ENCODE measurements at regions not wholly inside any gene's neighbourhood (a gene's known extent, or its start where the extent isn't known, plus 50 kb on each side); places are given as distances from the start of the nearest gene placed in this dataset.

DNA sequence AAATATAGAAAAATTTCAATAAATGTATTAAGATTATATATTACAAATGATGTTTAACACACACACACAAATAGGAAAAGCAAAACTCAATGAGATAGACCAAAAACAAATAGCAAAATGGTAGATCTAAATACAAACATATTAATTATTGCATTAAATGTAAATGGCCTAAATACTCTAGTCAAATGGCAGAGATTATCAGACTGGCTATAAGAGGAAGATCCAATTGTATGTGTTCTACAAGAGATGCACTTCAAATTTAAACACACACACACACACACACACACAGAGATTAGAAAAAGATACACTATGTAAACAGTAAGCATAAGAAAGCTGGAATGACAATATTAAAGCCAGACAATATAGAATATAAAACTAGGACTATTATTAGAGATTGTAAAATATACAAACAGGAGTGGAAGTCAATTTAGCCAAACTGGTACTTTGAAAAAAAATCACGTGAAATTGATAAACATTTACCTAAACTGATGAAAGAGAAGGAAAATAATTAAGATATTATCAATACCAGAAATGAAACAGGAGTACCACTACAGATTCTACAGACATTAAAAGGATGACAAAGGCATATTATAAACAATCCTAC, 150.5 kb downstream of the TBXT start:
- no peaks in the 10 kb centered on the region for H3K4me1 ChIP-seq (ENCODE audit: control insufficient read depth, insufficient read depth, low read length)
- no peaks in the 10 kb centered on the region for H3K36me3 ChIP-seq (ENCODE audit: control insufficient read depth in 2 of 2, insufficient read depth in 1 of 2, low read length in 2 of 2)
- TF ChIP-seq ZSCAN30 (tag by site-specific recombination; IDR thresholded peaks at IDR 0.05) = no peak
- TF ChIP-seq ZNF626 (tag by site-specific recombination; IDR thresholded peaks at IDR 0.05) = peak; percentile 56; the same call in 1 of the 2 replicates
- no peak for TF ChIP-seq ZNF529 (tag by site-specific recombination; IDR thresholded peaks at IDR 0.05; ENCODE audit: insufficient replicate concordance)
- peak; percentile 99 for TF ChIP-seq SETDB1 (IDR thresholded peaks at IDR 0.05; ENCODE audit: insufficient read length, low read length)
- TF ChIP-seq ZNF571 (tag by site-specific recombination; IDR thresholded peaks at IDR 0.05) = no peak
- TF ChIP-seq KLF16 (tag by site-specific recombination; IDR thresholded peaks at IDR 0.05) = no peak
- TF ChIP-seq ZNF280D (tag by site-specific recombination; IDR thresholded peaks at IDR 0.05) = peak; percentile 91
- no peak for TF ChIP-seq KLF7 (tag by site-specific recombination; IDR thresholded peaks at IDR 0.05; ENCODE audit: borderline replicate concordance)
- no peaks in the 10 kb centered on the region for H3K9me3 ChIP-seq (ENCODE audit: control insufficient read depth, insufficient read depth, low read depth, low read length)
- H3K27ac ChIP-seq (ENCODE audit: extremely low read depth, low read depth, low read length) = no peak overlapping the region
- H3K4me3 ChIP-seq (ENCODE audit: low read depth, low read length) = no peak overlapping the region
- ChIA-PET POLR2A (interaction anchor here (0.6 kb wide), 1 partner anchor 389 kb away, joined by 5 read pairs; no protein-coding TSS in a partner anchor), CTCF (interaction anchor here (0.6 kb wide), 1 partner anchor 128 kb away, joined by 4 read pairs; no protein-coding TSS in a partner anchor)

DNA sequence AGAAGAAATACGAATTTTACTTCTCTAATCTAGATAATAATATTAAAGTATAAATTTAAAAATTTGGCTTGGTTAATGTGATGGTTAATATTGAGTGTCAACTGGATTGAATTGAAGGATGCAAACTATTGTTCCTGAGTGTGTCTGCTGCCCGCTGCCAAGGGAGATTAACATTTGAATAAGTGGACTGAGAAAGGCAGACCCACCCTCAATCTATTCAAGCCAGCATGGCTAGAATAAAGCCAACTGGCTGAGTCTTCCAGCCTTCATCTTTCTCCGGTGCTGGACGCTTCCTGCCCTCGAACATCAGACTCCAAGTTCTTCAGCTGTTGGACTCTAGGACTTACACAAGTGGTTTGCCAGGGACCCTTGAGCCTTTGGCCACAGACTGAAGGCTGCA, 152.7 kb downstream of the TBXT start:
- CTCF ChIA-PET = no interaction called here
- POLR2A ChIA-PET = no interaction called here
- Histone ChIP-seq H3K36me3 (ENCODE audit: control insufficient read depth in 2 of 2, insufficient read depth in 1 of 2, low read length in 2 of 2) (no peaks in the 10 kb centered on the region), H3K4me1 (ENCODE audit: control insufficient read depth, insufficient read depth, low read length) (no peaks in the 10 kb centered on the region), H3K4me3 (ENCODE audit: low read depth, low read length) (no peak overlapping the region), H3K9me3 (ENCODE audit: control insufficient read depth, insufficient read depth, low read depth, low read length) (no peaks in the 10 kb centered on the region), H3K27ac (ENCODE audit: extremely low read depth, low read depth, low read length) (no peak overlapping the region)
- TF ChIP-seq HOXD13 (CRISPR knock-in tag; IDR thresholded peaks at IDR 0.05; ENCODE audit: borderline replicate concordance) = no peak
- TF ChIP-seq ELK4 (IDR thresholded peaks at IDR 0.05; ENCODE audit: borderline replicate concordance, low read depth, low read length) = no peak
- no peak for TF ChIP-seq MYNN (tag by site-specific recombination; IDR thresholded peaks at IDR 0.05; ENCODE audit: borderline replicate concordance)

GRCh38 chr6:166010136-166010960, 157.3 kb downstream of the TBXT start:
- ChIA-PET POLR2A (no interaction called here), CTCF (interaction anchor here (0.6 to 1.2 kb wide), 2 partner anchors 13 to 253 kb away, joined by 3 read pairs; no protein-coding TSS in a partner anchor)
- peaks cover 13% of the 10 kb centered on the region for H3K4me1 ChIP-seq (ENCODE audit: control insufficient read depth, insufficient read depth, low read length)
- H3K27ac ChIP-seq (ENCODE audit: extremely low read depth, low read depth, low read length) = no peak overlapping the region
- no peaks in the 10 kb centered on the region for H3K36me3 ChIP-seq (ENCODE audit: control insufficient read depth in 2 of 2, insufficient read depth in 1 of 2, low read length in 2 of 2)
- H3K9me3 ChIP-seq (ENCODE audit: control insufficient read depth, insufficient read depth, low read depth, low read length) = no peaks in the 10 kb centered on the region
- H3K4me3 ChIP-seq (ENCODE audit: low read depth, low read length) = no peak overlapping the region
- no peak for TF ChIP-seq ZNF214 (tag by site-specific recombination; IDR thresholded peaks at IDR 0.05; ENCODE audit: borderline replicate concordance)
- TF ChIP-seq, protein P1, sequence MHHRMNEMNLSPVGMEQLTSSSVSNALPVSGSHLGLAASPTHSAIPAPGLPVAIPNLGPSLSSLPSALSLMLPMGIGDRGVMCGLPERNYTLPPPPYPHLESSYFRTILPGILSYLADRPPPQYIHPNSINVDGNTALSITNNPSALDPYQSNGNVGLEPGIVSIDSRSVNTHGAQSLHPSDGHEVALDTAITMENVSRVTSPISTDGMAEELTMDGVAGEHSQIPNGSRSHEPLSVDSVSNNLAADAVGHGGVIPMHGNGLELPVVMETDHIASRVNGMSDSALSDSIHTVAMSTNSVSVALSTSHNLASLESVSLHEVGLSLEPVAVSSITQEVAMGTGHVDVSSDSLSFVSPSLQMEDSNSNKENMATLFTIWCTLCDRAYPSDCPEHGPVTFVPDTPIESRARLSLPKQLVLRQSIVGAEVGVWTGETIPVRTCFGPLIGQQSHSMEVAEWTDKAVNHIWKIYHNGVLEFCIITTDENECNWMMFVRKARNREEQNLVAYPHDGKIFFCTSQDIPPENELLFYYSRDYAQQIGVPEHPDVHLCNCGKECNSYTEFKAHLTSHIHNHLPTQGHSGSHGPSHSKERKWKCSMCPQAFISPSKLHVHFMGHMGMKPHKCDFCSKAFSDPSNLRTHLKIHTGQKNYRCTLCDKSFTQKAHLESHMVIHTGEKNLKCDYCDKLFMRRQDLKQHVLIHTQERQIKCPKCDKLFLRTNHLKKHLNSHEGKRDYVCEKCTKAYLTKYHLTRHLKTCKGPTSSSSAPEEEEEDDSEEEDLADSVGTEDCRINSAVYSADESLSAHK (tag by site-specific recombination; IDR thresholded peaks at IDR 0.05) = peak; percentile 53; the same call in 1 of the 2 replicates
- TF ChIP-seq ZNF324 (tag by site-specific recombination; IDR thresholded peaks at IDR 0.05) = no peak
- TF ChIP-seq, protein P2, sequence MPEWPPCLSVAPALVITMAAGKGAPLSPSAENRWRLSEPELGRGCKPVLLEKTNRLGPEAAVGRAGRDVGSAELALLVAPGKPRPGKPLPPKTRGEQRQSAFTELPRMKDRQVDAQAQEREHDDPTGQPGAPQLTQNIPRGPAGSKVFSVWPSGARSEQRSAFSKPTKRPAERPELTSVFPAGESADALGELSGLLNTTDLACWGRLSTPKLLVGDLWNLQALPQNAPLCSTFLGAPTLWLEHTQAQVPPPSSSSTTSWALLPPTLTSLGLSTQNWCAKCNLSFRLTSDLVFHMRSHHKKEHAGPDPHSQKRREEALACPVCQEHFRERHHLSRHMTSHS (tag by site-specific recombination; IDR thresholded peaks at IDR 0.05) = no peak; the same call in 1 of the 2 replicates
- TF ChIP-seq ZFP37 (tag by site-specific recombination; IDR thresholded peaks at IDR 0.05) = no peak
- no peak for TF ChIP-seq ZNF560 (tag by site-specific recombination; IDR thresholded peaks at IDR 0.05; ENCODE audit: borderline replicate concordance)
- TF ChIP-seq GLI2 (tag by site-specific recombination; IDR thresholded peaks at IDR 0.05; ENCODE audit: borderline replicate concordance, low read depth) = no peak
- TF ChIP-seq ZNF76 (tag by site-specific recombination; IDR thresholded peaks at IDR 0.05; ENCODE audit: borderline replicate concordance, low read depth) = no peak
- no peak for TF ChIP-seq KLF10 (tag by site-specific recombination; IDR thresholded peaks at IDR 0.05)
- no peak for TF ChIP-seq ZBTB7A (tag by site-specific recombination; IDR thresholded peaks at IDR 0.05; ENCODE audit: low read depth)
- peak; percentile 95 for TF ChIP-seq OSR2 (tag by site-specific recombination; IDR thresholded peaks at IDR 0.05)

Data from HEK293 (cell line).